GM23248 (cell line): ENCODE measurements at regions not wholly inside any gene's neighbourhood (a gene's known extent, or its start where the extent isn't known, plus 50 kb on each side); places are given as distances from the start of the nearest gene placed in this dataset.

Source experiments
- EZH2 ChIP-seq: fragments of 200-600 bp; sonication (generic); IDR thresholded peaks from 2 replicates; pipeline ENCODE4 v1.6.1; 2018; ENCODE audit warnings: antibody characterized with exemption, mild to moderate bottlenecking; ENCODE audit not compliant: insufficient read depth, poor library complexity, severe bottlenecking
- EZH2phosphoT487 ChIP-seq: fragments of 200-600 bp; sonication (generic); IDR thresholded peaks from 2 replicates; pipeline ENCODE4 v1.6.1; 2018; ENCODE audit warnings: antibody characterized with exemption, moderate library complexity, mild to moderate bottlenecking, low read depth; ENCODE audit not compliant: insufficient read depth

DNA sequence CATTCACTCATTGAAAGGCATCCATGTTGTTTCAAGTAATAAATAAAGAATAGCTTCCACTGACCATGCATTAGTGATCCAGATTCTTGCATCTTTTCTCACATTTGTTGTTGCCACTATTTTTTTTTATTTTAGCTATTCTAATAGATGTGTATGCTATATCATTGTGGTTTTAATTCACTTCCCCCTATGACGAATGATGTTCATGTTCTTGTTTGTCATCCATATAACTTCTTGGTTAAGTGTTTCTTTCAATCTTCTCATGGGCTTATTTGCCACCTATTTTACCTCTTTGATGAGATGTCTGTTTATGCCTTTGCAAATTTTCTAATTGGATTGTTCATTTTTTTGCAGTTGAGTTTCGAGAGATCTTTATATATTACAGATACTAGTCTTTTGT is 681.2 kb downstream of the HDGFL1 start:
- TF ChIP-seq EZH2 (no peak), EZH2phosphoT487 (no peak)
